GM23338 (cell line): ENCODE measurements at regions not wholly inside any gene's neighbourhood (a gene's known extent, or its start where the extent isn't known, plus 50 kb on each side); places are given as distances from the start of the nearest gene placed in this dataset.

Experiments
- CREB1 ChIP-seq: fragments of 250-450 bp; sonication (Bioruptor Pico); IDR thresholded peaks from 2 replicates; pipeline ENCODE4 v1.5.0; 2020; ENCODE audit warnings: low read depth, mild to moderate bottlenecking, moderate library complexity
- EZH2phosphoT487 ChIP-seq: fragments of 200-600 bp; sonication (generic); IDR thresholded peaks from one replicate; pipeline ENCODE4 v1.8.1; 2018; ENCODE audit warnings: antibody characterized with exemption; ENCODE audit not compliant: unreplicated experiment
- ZNF114 ChIP-seq: fragments of 250-450 bp; sonication (Bioruptor Pico); IDR thresholded peaks from 2 replicates; pipeline ENCODE4 v1.5.0; 2020; ENCODE audit warnings: mild to moderate bottlenecking, moderate library complexity
- TF ChIP-seq, protein P1 (sequence below): fragments of 250-450 bp; sonication (Bioruptor Pico); IDR thresholded peaks from 2 replicates; pipeline ENCODE4 v1.5.0; 2020; ENCODE audit warnings: mild to moderate bottlenecking, moderate library complexity
- TF ChIP-seq, protein P2 (sequence below): IDR thresholded peaks from one replicate; pipeline ENCODE4 v1.6.1; 2018; ENCODE audit warnings: antibody characterized with exemption; ENCODE audit not compliant: unreplicated experiment
- TF ChIP-seq, protein P3 (sequence below), 2 experiments: fragments of 200-600 bp in 1 of 2; sonication (generic) in 1 of 2; conservative IDR thresholded peaks; 2 replicates each; pipeline versions ENCODE4 v1.5.1 to v1.6.1; 2016 to 2017; ENCODE audit warnings: antibody characterized with exemption in 2 of 2, low read depth in 2 of 2, mild to moderate bottlenecking in 2 of 2, moderate library complexity in 1 of 2

DNA sequence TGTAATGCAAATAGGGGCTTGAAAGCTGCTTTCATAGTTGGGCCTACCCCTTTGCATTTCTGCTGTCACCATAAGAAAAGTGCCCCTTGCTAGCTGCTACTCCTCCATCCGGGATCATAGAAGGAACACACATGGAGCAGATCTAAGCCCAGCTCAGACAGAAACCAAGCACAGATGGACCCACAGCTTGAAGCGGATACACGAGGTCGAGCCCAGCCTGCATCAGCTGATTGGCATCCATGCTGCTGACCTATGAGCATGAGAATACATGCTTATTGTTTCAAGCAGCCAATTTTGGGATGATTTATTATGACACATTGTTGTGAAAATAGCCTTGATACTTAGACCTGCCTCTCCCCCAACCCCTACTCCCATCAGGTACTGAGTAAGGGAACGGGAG is 109.2 kb downstream of the ZNF467 start (continued):
- TF ChIP-seq, protein P1, sequence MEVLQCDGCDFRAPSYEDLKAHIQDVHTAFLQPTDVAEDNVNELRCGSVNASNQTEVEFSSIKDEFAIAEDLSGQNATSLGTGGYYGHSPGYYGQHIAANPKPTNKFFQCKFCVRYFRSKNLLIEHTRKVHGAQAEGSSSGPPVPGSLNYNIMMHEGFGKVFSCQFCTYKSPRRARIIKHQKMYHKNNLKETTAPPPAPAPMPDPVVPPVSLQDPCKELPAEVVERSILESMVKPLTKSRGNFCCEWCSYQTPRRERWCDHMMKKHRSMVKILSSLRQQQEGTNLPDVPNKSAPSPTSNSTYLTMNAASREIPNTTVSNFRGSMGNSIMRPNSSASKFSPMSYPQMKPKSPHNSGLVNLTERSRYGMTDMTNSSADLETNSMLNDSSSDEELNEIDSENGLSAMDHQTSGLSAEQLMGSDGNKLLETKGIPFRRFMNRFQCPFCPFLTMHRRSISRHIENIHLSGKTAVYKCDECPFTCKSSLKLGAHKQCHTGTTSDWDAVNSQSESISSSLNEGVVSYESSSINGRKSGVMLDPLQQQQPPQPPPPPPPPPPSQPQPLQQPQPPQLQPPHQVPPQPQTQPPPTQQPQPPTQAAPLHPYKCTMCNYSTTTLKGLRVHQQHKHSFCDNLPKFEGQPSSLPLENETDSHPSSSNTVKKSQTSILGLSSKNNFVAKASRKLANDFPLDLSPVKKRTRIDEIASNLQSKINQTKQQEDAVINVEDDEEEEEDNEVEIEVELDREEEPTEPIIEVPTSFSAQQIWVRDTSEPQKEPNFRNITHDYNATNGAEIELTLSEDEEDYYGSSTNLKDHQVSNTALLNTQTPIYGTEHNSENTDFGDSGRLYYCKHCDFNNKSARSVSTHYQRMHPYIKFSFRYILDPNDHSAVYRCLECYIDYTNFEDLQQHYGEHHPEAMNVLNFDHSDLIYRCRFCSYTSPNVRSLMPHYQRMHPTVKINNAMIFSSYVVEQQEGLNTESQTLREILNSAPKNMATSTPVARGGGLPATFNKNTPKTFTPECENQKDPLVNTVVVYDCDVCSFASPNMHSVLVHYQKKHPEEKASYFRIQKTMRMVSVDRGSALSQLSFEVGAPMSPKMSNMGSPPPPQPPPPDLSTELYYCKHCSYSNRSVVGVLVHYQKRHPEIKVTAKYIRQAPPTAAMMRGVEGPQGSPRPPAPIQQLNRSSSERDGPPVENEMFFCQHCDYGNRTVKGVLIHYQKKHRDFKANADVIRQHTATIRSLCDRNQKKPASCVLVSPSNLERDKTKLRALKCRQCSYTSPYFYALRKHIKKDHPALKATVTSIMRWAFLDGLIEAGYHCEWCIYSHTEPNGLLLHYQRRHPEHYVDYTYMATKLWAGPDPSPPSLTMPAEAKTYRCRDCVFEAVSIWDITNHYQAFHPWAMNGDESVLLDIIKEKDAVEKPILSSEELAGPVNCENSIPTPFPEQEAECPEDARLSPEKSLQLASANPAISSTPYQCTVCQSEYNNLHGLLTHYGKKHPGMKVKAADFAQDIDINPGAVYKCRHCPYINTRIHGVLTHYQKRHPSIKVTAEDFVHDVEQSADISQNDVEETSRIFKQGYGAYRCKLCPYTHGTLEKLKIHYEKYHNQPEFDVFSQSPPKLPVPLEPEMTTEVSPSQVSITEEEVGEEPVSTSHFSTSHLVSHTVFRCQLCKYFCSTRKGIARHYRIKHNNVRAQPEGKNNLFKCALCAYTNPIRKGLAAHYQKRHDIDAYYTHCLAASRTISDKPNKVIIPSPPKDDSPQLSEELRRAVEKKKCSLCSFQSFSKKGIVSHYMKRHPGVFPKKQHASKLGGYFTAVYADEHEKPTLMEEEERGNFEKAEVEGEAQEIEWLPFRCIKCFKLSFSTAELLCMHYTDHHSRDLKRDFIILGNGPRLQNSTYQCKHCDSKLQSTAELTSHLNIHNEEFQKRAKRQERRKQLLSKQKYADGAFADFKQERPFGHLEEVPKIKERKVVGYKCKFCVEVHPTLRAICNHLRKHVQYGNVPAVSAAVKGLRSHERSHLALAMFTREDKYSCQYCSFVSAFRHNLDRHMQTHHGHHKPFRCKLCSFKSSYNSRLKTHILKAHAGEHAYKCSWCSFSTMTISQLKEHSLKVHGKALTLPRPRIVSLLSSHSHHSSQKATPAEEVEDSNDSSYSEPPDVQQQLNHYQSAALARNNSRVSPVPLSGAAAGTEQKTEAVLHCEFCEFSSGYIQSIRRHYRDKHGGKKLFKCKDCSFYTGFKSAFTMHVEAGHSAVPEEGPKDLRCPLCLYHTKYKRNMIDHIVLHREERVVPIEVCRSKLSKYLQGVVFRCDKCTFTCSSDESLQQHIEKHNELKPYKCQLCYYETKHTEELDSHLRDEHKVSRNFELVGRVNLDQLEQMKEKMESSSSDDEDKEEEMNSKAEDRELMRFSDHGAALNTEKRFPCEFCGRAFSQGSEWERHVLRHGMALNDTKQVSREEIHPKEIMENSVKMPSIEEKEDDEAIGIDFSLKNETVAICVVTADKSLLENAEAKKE (CRISPR knock-in tag): no peak
- TF ChIP-seq EZH2phosphoT487 (no peak), CREB1 (CRISPR knock-in tag) (no peak), ZNF114 (CRISPR knock-in tag) (no peak)
- TF ChIP-seq, protein P2, sequence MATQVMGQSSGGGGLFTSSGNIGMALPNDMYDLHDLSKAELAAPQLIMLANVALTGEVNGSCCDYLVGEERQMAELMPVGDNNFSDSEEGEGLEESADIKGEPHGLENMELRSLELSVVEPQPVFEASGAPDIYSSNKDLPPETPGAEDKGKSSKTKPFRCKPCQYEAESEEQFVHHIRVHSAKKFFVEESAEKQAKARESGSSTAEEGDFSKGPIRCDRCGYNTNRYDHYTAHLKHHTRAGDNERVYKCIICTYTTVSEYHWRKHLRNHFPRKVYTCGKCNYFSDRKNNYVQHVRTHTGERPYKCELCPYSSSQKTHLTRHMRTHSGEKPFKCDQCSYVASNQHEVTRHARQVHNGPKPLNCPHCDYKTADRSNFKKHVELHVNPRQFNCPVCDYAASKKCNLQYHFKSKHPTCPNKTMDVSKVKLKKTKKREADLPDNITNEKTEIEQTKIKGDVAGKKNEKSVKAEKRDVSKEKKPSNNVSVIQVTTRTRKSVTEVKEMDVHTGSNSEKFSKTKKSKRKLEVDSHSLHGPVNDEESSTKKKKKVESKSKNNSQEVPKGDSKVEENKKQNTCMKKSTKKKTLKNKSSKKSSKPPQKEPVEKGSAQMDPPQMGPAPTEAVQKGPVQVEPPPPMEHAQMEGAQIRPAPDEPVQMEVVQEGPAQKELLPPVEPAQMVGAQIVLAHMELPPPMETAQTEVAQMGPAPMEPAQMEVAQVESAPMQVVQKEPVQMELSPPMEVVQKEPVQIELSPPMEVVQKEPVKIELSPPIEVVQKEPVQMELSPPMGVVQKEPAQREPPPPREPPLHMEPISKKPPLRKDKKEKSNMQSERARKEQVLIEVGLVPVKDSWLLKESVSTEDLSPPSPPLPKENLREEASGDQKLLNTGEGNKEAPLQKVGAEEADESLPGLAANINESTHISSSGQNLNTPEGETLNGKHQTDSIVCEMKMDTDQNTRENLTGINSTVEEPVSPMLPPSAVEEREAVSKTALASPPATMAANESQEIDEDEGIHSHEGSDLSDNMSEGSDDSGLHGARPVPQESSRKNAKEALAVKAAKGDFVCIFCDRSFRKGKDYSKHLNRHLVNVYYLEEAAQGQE: no peak
- TF ChIP-seq, protein P3, sequence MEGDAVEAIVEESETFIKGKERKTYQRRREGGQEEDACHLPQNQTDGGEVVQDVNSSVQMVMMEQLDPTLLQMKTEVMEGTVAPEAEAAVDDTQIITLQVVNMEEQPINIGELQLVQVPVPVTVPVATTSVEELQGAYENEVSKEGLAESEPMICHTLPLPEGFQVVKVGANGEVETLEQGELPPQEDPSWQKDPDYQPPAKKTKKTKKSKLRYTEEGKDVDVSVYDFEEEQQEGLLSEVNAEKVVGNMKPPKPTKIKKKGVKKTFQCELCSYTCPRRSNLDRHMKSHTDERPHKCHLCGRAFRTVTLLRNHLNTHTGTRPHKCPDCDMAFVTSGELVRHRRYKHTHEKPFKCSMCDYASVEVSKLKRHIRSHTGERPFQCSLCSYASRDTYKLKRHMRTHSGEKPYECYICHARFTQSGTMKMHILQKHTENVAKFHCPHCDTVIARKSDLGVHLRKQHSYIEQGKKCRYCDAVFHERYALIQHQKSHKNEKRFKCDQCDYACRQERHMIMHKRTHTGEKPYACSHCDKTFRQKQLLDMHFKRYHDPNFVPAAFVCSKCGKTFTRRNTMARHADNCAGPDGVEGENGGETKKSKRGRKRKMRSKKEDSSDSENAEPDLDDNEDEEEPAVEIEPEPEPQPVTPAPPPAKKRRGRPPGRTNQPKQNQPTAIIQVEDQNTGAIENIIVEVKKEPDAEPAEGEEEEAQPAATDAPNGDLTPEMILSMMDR (conservative IDR thresholded peaks at IDR 0.05; ENCODE audit: low read depth in 2 of 2): no peak
